ENCODE measurements at regions not wholly inside any gene's neighbourhood (a gene's known extent, or its start where the extent isn't known, plus 50 kb on each side); places are given as distances from the start of the nearest gene placed in this dataset.

- no peak overlapping the region for H3K4me3 ChIP-seq
- H3K27ac ChIP-seq = no peak overlapping the region
- H3K4me1 ChIP-seq (replicated peaks) = no peaks in the 10 kb centered on the region
- TF ChIP-seq POLR2AphosphoS5 (IDR thresholded peaks at IDR 0.05) = no peak
- no peak for TF ChIP-seq POLR2A (IDR thresholded peaks at IDR 0.05)
- no peak for TF ChIP-seq CTCF (IDR thresholded peaks at IDR 0.05)
- H3K9me3 ChIP-seq = no peaks in the 10 kb centered on the region
- no peaks in the 10 kb centered on the region for H3K27me3 ChIP-seq (replicated peaks; ENCODE audit: insufficient read depth)
- intact Hi-C loops (cut with DNase I) = no loop called here
- no peaks in the 10 kb centered on the region for H3K36me3 ChIP-seq
- DNase-seq (ENCODE audit: low spot score) = no peak
- 27% methylated on average over 5 of the region's 5 CpGs for WGBS
Observed at GRCh38 chr16:62450291-62450690, 414.1 kb upstream of the CDH8 start.

DNA sequence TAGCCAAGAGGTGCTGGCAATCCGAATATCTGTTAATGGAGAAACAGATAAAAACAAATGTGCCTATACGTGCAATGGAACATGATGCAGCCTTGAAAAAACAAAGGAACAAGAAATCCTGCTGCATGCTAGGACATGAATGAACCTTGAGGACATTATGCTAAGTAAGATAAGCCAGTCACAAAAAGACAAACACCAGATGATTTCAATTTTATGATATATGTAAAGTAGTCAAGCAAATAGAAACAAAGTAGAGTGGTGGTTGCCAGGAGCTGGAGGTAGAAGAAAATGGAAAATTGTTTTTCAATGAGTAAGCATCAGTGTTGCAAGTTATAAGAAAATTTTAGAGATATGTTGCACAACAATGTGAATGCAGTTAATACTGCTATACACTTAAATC, 409.7 kb upstream of the CDH8 start:
- Histone ChIP-seq H3K27ac (no peak overlapping the region), H3K4me1 (replicated peaks) (no peaks in the 10 kb centered on the region), H3K27me3 (replicated peaks; ENCODE audit: insufficient read depth) (no peaks in the 10 kb centered on the region), H3K36me3 (no peaks in the 10 kb centered on the region), H3K4me3 (no peak overlapping the region), H3K9me3 (no peaks in the 10 kb centered on the region)
- 28% methylated on average over 2 of the region's 2 CpGs for WGBS
- intact Hi-C loops (cut with DNase I) = no loop called here
- TF ChIP-seq POLR2A (IDR thresholded peaks at IDR 0.05) = no peak
- no peak for TF ChIP-seq CTCF (IDR thresholded peaks at IDR 0.05)
- no peak for TF ChIP-seq POLR2AphosphoS5 (IDR thresholded peaks at IDR 0.05)
- DNase-seq (ENCODE audit: low spot score) = no peak

DNA sequence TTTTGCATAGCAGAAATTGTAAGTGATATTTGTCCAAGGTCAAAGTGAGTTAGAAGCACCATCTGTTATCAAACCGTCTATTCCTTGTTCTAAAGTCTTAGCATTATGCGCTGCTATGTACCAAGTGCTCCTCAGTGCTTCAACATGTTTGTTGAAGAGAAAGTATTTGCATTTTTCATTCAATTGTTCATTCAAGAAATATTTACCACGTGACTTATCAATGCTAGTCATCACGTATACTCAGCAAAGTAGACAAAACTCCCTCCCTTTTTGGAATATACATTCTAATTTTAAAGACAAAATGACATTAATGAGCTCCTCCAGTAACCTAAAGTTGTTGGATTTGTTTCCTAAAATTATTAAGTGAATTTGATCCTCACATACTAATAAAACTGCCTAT, 388.0 kb upstream of the CDH8 start:
- WGBS = 48% methylated on average over 4 of the region's 4 CpGs
- H3K9me3 ChIP-seq = no peaks in the 10 kb centered on the region
- DNase-seq (ENCODE audit: low spot score) = no peak
- H3K4me1 ChIP-seq (replicated peaks) = no peaks in the 10 kb centered on the region
- H3K27ac ChIP-seq = no peak overlapping the region
- intact Hi-C loops (cut with DNase I) = no loop called here
- no peaks in the 10 kb centered on the region for H3K27me3 ChIP-seq (replicated peaks; ENCODE audit: insufficient read depth)
- no peaks in the 10 kb centered on the region for H3K36me3 ChIP-seq
- no peak for TF ChIP-seq POLR2AphosphoS5 (IDR thresholded peaks at IDR 0.05)
- TF ChIP-seq CTCF (IDR thresholded peaks at IDR 0.05) = no peak
- no peak for TF ChIP-seq POLR2A (IDR thresholded peaks at IDR 0.05)
- H3K4me3 ChIP-seq = no peak overlapping the region

DNA sequence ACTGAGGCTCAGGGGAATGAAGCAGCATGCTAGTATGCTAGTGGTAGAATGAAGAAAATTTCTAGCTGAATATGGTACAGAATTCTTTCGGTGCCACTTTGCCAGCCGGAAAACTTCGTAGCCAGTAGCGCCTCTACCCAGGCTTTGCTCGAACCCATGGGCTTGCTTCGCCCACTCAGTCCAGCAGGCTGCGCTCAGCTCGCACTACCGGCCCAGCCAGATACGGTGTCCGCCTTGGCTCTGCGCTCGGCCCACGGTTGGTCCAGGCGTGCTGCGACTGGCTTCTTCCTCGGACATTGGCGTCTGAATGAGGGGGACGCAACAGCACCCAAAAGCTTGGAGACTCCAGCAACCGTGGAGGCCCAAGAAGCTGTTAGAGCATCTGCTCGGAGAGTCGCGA, 372.5 kb upstream of the CDH8 start:
- intact Hi-C loops (cut with DNase I) = no loop called here
- 83% methylated on average over 23 of the region's 23 CpGs for WGBS
- no peaks in the 10 kb centered on the region for H3K36me3 ChIP-seq
- DNase-seq (ENCODE audit: low spot score) = no peak
- H3K9me3 ChIP-seq = no peaks in the 10 kb centered on the region
- TF ChIP-seq CTCF (IDR thresholded peaks at IDR 0.05) = no peak
- TF ChIP-seq POLR2A (IDR thresholded peaks at IDR 0.05) = no peak
- no peak for TF ChIP-seq POLR2AphosphoS5 (IDR thresholded peaks at IDR 0.05)
- no peak overlapping the region for H3K27ac ChIP-seq
- H3K27me3 ChIP-seq (replicated peaks; ENCODE audit: insufficient read depth) = no peaks in the 10 kb centered on the region
- no peak overlapping the region for H3K4me3 ChIP-seq
- no peaks in the 10 kb centered on the region for H3K4me1 ChIP-seq (replicated peaks)

DNA sequence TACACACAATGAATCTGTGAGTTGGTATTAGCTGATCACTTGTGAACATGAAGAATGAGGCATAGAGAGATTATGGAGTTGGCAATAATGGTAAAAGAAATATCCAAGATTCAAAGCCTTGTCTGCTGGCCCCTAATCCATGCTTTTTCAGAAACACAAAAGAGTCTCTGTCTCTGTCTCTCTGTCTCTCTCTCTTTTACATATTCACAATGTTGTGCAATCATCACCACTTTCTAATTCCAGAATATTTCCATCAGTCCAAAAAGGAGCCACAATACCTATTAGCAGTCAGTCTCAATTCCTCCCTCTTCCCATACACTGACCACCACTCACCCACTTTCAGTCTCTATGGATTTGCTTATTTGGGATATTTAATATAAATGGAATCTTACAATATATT, 370.1 kb upstream of the CDH8 start:
- intact Hi-C loops (cut with DNase I) = no loop called here
- H3K27me3 ChIP-seq (replicated peaks; ENCODE audit: insufficient read depth) = no peaks in the 10 kb centered on the region
- TF ChIP-seq POLR2A (IDR thresholded peaks at IDR 0.05) (no peak), POLR2AphosphoS5 (IDR thresholded peaks at IDR 0.05) (no peak), CTCF (IDR thresholded peaks at IDR 0.05) (no peak)
- no peaks in the 10 kb centered on the region for H3K4me1 ChIP-seq (replicated peaks)
- no peak for DNase-seq (ENCODE audit: low spot score)
- no peak overlapping the region for H3K27ac ChIP-seq
- H3K9me3 ChIP-seq = no peaks in the 10 kb centered on the region
- H3K4me3 ChIP-seq = no peak overlapping the region
- H3K36me3 ChIP-seq = no peaks in the 10 kb centered on the region

All from prostate gland (tissue), 2 donors.